ENCODE measurements at regions not wholly inside any gene's neighbourhood (a gene's known extent, or its start where the extent isn't known, plus 50 kb on each side); places are given as distances from the start of the nearest gene placed in this dataset.

DNA sequence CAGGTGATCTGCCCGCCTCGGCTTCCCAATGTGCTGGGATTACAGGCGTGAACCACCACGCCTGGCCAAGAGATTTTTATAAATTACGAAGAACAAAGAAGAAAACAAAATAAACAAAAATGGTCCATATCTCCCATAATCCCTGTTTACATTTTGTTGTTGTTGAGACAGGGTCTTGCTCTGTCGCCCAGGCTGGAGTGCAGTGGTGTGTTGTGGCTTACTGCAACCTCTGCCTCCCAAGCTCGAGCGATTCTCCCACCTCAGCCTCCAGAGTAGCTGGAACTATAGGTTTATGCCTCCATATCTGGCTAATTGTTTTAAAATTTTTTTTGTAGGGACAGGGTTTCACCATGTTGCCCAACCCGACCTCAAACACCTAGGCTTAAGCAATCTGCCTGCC lies 156.1 kb downstream of the ZNF664 start:
- H4K20me1 ChIP-seq (ENCODE audit: insufficient read depth) = no peaks in the 10 kb centered on the region
- RAD21 ChIA-PET (ENCODE audit: low non-redundant PET in 1 of 2, low total read pairs in 2 of 2, uncharacterized antibody in 2 of 2, unreplicated experiment in 2 of 2) = no interaction called here
- no peaks in the 10 kb centered on the region for H3K27me3 ChIP-seq (ENCODE audit: insufficient read depth, low read length)
- no peaks in the 10 kb centered on the region for H3K9me2 ChIP-seq (ENCODE audit: insufficient read depth)
- H3K79me2 ChIP-seq (ENCODE audit: insufficient read depth, low read length) = no peaks in the 10 kb centered on the region
- ATAC-seq (no peak), DNase-seq (ENCODE audit: low read depth, low spot score) (no peak)
- POLR2A ChIA-PET = no interaction called here
- H3K4me1 ChIP-seq (ENCODE audit: control insufficient read depth in 1 of 2, insufficient read depth in 2 of 2, low read length in 2 of 2) = no peaks in the 10 kb centered on the region
- no peak for TF ChIP-seq YY1 (IDR thresholded peaks at IDR 0.05; ENCODE audit: extremely low read depth, insufficient replicate concordance, low read depth, low read length)
- TF ChIP-seq CBX3 (IDR thresholded peaks at IDR 0.05; ENCODE audit: low read depth) = no peak
- no peak for TF ChIP-seq JUND (IDR thresholded peaks at IDR 0.05)
- TF ChIP-seq, protein P1, sequence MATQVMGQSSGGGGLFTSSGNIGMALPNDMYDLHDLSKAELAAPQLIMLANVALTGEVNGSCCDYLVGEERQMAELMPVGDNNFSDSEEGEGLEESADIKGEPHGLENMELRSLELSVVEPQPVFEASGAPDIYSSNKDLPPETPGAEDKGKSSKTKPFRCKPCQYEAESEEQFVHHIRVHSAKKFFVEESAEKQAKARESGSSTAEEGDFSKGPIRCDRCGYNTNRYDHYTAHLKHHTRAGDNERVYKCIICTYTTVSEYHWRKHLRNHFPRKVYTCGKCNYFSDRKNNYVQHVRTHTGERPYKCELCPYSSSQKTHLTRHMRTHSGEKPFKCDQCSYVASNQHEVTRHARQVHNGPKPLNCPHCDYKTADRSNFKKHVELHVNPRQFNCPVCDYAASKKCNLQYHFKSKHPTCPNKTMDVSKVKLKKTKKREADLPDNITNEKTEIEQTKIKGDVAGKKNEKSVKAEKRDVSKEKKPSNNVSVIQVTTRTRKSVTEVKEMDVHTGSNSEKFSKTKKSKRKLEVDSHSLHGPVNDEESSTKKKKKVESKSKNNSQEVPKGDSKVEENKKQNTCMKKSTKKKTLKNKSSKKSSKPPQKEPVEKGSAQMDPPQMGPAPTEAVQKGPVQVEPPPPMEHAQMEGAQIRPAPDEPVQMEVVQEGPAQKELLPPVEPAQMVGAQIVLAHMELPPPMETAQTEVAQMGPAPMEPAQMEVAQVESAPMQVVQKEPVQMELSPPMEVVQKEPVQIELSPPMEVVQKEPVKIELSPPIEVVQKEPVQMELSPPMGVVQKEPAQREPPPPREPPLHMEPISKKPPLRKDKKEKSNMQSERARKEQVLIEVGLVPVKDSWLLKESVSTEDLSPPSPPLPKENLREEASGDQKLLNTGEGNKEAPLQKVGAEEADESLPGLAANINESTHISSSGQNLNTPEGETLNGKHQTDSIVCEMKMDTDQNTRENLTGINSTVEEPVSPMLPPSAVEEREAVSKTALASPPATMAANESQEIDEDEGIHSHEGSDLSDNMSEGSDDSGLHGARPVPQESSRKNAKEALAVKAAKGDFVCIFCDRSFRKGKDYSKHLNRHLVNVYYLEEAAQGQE (IDR thresholded peaks at IDR 0.05; ENCODE audit: low read depth) = no peak
- TF ChIP-seq FOSL1 (IDR thresholded peaks at IDR 0.05; ENCODE audit: low read depth) = no peak
- TF ChIP-seq, protein P2, sequence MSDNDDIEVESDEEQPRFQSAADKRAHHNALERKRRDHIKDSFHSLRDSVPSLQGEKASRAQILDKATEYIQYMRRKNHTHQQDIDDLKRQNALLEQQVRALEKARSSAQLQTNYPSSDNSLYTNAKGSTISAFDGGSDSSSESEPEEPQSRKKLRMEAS (IDR thresholded peaks at IDR 0.05) = no peak
- no peak for TF ChIP-seq SRF (IDR thresholded peaks at IDR 0.05; ENCODE audit: low read depth)
- TF ChIP-seq CEBPB (IDR thresholded peaks at IDR 0.05; ENCODE audit: low read depth) = no peak
- no peak for TF ChIP-seq EZH2phosphoT487 (IDR thresholded peaks at IDR 0.05; ENCODE audit: borderline replicate concordance)
- TF ChIP-seq, protein P3, sequence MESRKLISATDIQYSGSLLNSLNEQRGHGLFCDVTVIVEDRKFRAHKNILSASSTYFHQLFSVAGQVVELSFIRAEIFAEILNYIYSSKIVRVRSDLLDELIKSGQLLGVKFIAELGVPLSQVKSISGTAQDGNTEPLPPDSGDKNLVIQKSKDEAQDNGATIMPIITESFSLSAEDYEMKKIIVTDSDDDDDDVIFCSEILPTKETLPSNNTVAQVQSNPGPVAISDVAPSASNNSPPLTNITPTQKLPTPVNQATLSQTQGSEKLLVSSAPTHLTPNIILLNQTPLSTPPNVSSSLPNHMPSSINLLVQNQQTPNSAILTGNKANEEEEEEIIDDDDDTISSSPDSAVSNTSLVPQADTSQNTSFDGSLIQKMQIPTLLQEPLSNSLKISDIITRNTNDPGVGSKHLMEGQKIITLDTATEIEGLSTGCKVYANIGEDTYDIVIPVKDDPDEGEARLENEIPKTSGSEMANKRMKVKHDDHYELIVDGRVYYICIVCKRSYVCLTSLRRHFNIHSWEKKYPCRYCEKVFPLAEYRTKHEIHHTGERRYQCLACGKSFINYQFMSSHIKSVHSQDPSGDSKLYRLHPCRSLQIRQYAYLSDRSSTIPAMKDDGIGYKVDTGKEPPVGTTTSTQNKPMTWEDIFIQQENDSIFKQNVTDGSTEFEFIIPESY (IDR thresholded peaks at IDR 0.05; ENCODE audit: extremely low read depth, insufficient replicate concordance, low read length) = no peak
- no peak for TF ChIP-seq TCF7L2 (IDR thresholded peaks at IDR 0.05; ENCODE audit: borderline replicate concordance, extremely low read depth, insufficient read depth, insufficient read length)
- TF ChIP-seq ELF1 (IDR thresholded peaks at IDR 0.05; ENCODE audit: borderline replicate concordance, low read depth) = no peak
- no peak overlapping the region for H3K4me3 ChIP-seq (replicated peaks in 1 of 2; ENCODE audit: low read depth in 1 of 2, low read length in 2 of 2)
- H3K36me3 ChIP-seq (ENCODE audit: control insufficient read depth in 1 of 2, insufficient read depth in 2 of 2, low read length in 2 of 2) = no peaks in the 10 kb centered on the region
- no TSS peak for BruUV-seq (replicated peaks)
- no peak overlapping the region for H2AFZ ChIP-seq (ENCODE audit: low read depth, low read length, poor library complexity, severe bottlenecking)
- H3K9me3 ChIP-seq (ENCODE audit: control insufficient read depth in 1 of 2, insufficient read depth in 1 of 2, low read depth in 1 of 2, low read length in 2 of 2) = no peaks in the 10 kb centered on the region
- CTCF ChIA-PET = no interaction called here
- H3K27ac ChIP-seq (ENCODE audit: low read depth, low read length) = no peak overlapping the region
- H3K4me2 ChIP-seq (ENCODE audit: low read length) = no peak overlapping the region
- intact Hi-C loops (cut with micrococcal nuclease) = no loop called here
- no peak overlapping the region for H3K9ac ChIP-seq (ENCODE audit: low read length)
